Loucy (cell line): ENCODE measurements at regions not wholly inside any gene's neighbourhood (a gene's known extent, or its start where the extent isn't known, plus 50 kb on each side); places are given as distances from the start of the nearest gene placed in this dataset.

ENCODE experiments used
- H2AFZ ChIP-seq: fragments of 200-600 bp; sonication (generic); 2 replicates; pipeline ENCODE4 v1.6.0; 2016; ENCODE audit warnings: antibody characterized with exemption, mild to moderate bottlenecking, low read length, moderate library complexity
- H3F3A ChIP-seq: fragments of 200-600 bp; 2 replicates; pipeline ENCODE4 v1.6.0; 2016; ENCODE audit warnings: antibody characterized with exemption, low read depth, mild to moderate bottlenecking
- H3K27me3 ChIP-seq: fragments of 200-600 bp; sonication (generic); 2 replicates; pipeline ENCODE4 v1.6.1; 2014; ENCODE audit warnings: low read length, mild to moderate bottlenecking; ENCODE audit not compliant: insufficient read depth, poor library complexity, severe bottlenecking
- H3K36me3 ChIP-seq: fragments of 200-600 bp; sonication (generic); 2 replicates; pipeline ENCODE4 v1.6.1; 2016; ENCODE audit warnings: low read length; ENCODE audit not compliant: insufficient read depth
- H3K4me1 ChIP-seq: fragments of 200-600 bp; sonication (generic); 2 replicates; pipeline ENCODE4 v1.5.1; 2014; ENCODE audit warnings: low read length, mild to moderate bottlenecking; ENCODE audit not compliant: insufficient read depth, poor library complexity, severe bottlenecking
- H3K4me2 ChIP-seq: fragments of 200-600 bp; sonication (generic); 2 replicates; pipeline ENCODE4 v1.6.0; 2014; ENCODE audit warnings: antibody characterized with exemption, low read length, low read depth, mild to moderate bottlenecking; ENCODE audit not compliant: poor library complexity, severe bottlenecking
- H3K4me3 ChIP-seq: fragments of 200-600 bp; sonication (generic); 2 replicates; pipeline ENCODE4 v1.5.1; 2014; ENCODE audit warnings: low read length, mild to moderate bottlenecking, mixed read lengths; ENCODE audit not compliant: poor library complexity, severe bottlenecking
- H3K79me2 ChIP-seq: fragments of 200-600 bp; sonication (generic); 2 replicates; pipeline ENCODE4 v1.6.1; 2014; ENCODE audit warnings: low read length; ENCODE audit not compliant: insufficient read depth
- H3K9ac ChIP-seq: fragments of 200-600 bp; sonication (generic); 2 replicates; pipeline ENCODE4 v1.6.0; 2014; ENCODE audit warnings: mild to moderate bottlenecking, low read depth, low read length, moderate library complexity; ENCODE audit not compliant: poor library complexity, severe bottlenecking
- H3K9me2 ChIP-seq: fragments of 200-600 bp; sonication (generic); replicated peaks from 2 replicates; pipeline ENCODE4 v1.6.1; 2016; ENCODE audit warnings: low read depth, low read length, mixed read lengths
- H3K9me3 ChIP-seq: fragments of 200-600 bp; sonication (generic); 2 replicates; pipeline ENCODE4 v1.6.1; 2014; ENCODE audit warnings: mild to moderate bottlenecking, antibody characterized with exemption, low read length, low read depth; ENCODE audit not compliant: insufficient read depth
- H4K20me1 ChIP-seq: fragments of 200-600 bp; sonication (generic); 2 replicates; pipeline ENCODE4 v1.6.0; 2014; ENCODE audit warnings: antibody characterized with exemption, low read length, mild to moderate bottlenecking; ENCODE audit not compliant: insufficient read depth, poor library complexity, severe bottlenecking
- EZH2phosphoT487 ChIP-seq: fragments of 200-600 bp; IDR thresholded peaks from 2 replicates; pipeline ENCODE4 v1.6.1; 2018; ENCODE audit warnings: antibody characterized with exemption, mild to moderate bottlenecking, moderate library complexity, borderline replicate concordance
- TF ChIP-seq, protein P1 (sequence below): fragments of 200-600 bp; sonication (generic); conservative IDR thresholded peaks from 2 replicates; pipeline ENCODE4 v1.5.1; 2014; ENCODE audit warnings: mild to moderate bottlenecking, antibody characterized with exemption, low read length

GRCh38 chr5:107790671-107791070 is 119.9 kb upstream of the EFNA5 start:
- H3K4me1 ChIP-seq: no peaks in the 10 kb centered on the region
- no peaks in the 10 kb centered on the region for H3K27me3 ChIP-seq
- no peak overlapping the region for H2AFZ ChIP-seq
- H3K9me2 ChIP-seq: no peaks in the 10 kb centered on the region
- no peaks in the 10 kb centered on the region for H4K20me1 ChIP-seq
- H3K9ac ChIP-seq: no peak overlapping the region
- no peaks in the 10 kb centered on the region for H3K36me3 ChIP-seq
- no peaks in the 10 kb centered on the region for H3K79me2 ChIP-seq
- H3K9me3 ChIP-seq: no peaks in the 10 kb centered on the region
- no peak overlapping the region for H3K4me3 ChIP-seq
- TF ChIP-seq EZH2phosphoT487: no peak
- TF ChIP-seq, protein P1, sequence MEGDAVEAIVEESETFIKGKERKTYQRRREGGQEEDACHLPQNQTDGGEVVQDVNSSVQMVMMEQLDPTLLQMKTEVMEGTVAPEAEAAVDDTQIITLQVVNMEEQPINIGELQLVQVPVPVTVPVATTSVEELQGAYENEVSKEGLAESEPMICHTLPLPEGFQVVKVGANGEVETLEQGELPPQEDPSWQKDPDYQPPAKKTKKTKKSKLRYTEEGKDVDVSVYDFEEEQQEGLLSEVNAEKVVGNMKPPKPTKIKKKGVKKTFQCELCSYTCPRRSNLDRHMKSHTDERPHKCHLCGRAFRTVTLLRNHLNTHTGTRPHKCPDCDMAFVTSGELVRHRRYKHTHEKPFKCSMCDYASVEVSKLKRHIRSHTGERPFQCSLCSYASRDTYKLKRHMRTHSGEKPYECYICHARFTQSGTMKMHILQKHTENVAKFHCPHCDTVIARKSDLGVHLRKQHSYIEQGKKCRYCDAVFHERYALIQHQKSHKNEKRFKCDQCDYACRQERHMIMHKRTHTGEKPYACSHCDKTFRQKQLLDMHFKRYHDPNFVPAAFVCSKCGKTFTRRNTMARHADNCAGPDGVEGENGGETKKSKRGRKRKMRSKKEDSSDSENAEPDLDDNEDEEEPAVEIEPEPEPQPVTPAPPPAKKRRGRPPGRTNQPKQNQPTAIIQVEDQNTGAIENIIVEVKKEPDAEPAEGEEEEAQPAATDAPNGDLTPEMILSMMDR: no peak
- no peak overlapping the region for H3K4me2 ChIP-seq
- no peaks in the 10 kb centered on the region for H3F3A ChIP-seq

DNA sequence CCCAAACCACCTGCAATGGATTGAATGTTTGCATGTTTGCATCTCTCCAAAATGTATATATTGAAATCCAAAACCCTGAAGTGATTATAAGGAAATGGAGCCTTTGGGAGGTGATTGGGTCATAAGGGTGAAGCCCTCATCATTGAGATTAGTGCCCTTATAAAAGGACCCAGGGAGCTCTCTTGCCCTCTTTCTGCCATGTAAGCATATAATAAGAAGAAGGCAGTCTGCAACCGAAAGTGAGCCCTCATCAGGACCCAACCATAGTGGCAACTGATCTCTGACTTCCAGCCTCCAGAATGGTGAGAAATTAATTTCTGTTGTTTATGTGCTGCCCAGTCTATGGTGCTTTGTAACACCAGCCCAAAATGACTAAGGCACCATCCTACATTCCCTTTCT is 115.7 kb upstream of the EFNA5 start:
- Histone ChIP-seq H3K36me3 (no peaks in the 10 kb centered on the region), H4K20me1 (no peaks in the 10 kb centered on the region), H3K4me2 (no peak overlapping the region), H3K9ac (no peak overlapping the region), H3K4me1 (no peaks in the 10 kb centered on the region), H3K4me3 (no peak overlapping the region), H3K27me3 (no peaks in the 10 kb centered on the region), H3F3A (no peaks in the 10 kb centered on the region), H2AFZ (no peak overlapping the region), H3K9me3 (no peaks in the 10 kb centered on the region), H3K79me2 (no peaks in the 10 kb centered on the region), H3K9me2 (no peaks in the 10 kb centered on the region)
- TF ChIP-seq, protein P1: no peak
- TF ChIP-seq EZH2phosphoT487: no peak

- H2AFZ ChIP-seq: no peak overlapping the region
- no peak overlapping the region for H3K9ac ChIP-seq
- H4K20me1 ChIP-seq: no peaks in the 10 kb centered on the region
- no peaks in the 10 kb centered on the region for H3K4me1 ChIP-seq
- H3K4me2 ChIP-seq: no peak overlapping the region
- H3K9me2 ChIP-seq: no peaks in the 10 kb centered on the region
- TF ChIP-seq, protein P1: no peak
- no peak for TF ChIP-seq EZH2phosphoT487
- no peaks in the 10 kb centered on the region for H3K36me3 ChIP-seq
- H3F3A ChIP-seq: no peaks in the 10 kb centered on the region
- H3K79me2 ChIP-seq: no peaks in the 10 kb centered on the region
- no peaks in the 10 kb centered on the region for H3K9me3 ChIP-seq
- no peak overlapping the region for H3K4me3 ChIP-seq
- no peaks in the 10 kb centered on the region for H3K27me3 ChIP-seq
Observed at GRCh38 chr5:107783551-107783950, 112.8 kb upstream of the EFNA5 start.
